ENCODE measurements at regions not wholly inside any gene's neighbourhood (a gene's known extent, or its start where the extent isn't known, plus 50 kb on each side); places are given as distances from the start of the nearest gene placed in this dataset.

- Histone ChIP-seq H3F3A (ENCODE audit: insufficient read depth, low read length, poor library complexity, severe bottlenecking) (no peaks in the 10 kb centered on the region), H3K27me3 (ENCODE audit: insufficient read depth, low read depth, low read length) (no peaks in the 10 kb centered on the region), H3K27ac (ENCODE audit: low read length) (no peak overlapping the region), H3K4me3 (ENCODE audit: low read length) (no peak overlapping the region), H4K20me1 (ENCODE audit: insufficient read depth) (no peaks in the 10 kb centered on the region), H2AFZ (ENCODE audit: low read depth, low read length) (no peak overlapping the region), H3K9me3 (ENCODE audit: low read length) (no peaks in the 10 kb centered on the region), H3K4me2 (ENCODE audit: low read length) (no peak overlapping the region), H3K9me2 (ENCODE audit: insufficient read depth, low read length) (no peaks in the 10 kb centered on the region), H3K36me3 (ENCODE audit: insufficient read depth, low read length) (no peaks in the 10 kb centered on the region), H3K9ac (ENCODE audit: low read length) (no peak overlapping the region), H3K79me2 (replicated peaks; ENCODE audit: insufficient read depth, low read length) (no peaks in the 10 kb centered on the region)
- TF ChIP-seq MXI1 (conservative IDR thresholded peaks at IDR 0.05; ENCODE audit: poor library complexity, severe bottlenecking) (no peak), POLR2AphosphoS5 (IDR thresholded peaks at IDR 0.05) (no peak), EP300 (conservative IDR thresholded peaks at IDR 0.05; ENCODE audit: poor library complexity, severe bottlenecking) (no peak), SMC3 (conservative IDR thresholded peaks at IDR 0.05; ENCODE audit: poor library complexity) (no peak), EZH2 (IDR thresholded peaks at IDR 0.05; ENCODE audit: borderline replicate concordance, insufficient read depth, low read length, poor library complexity, severe bottlenecking) (no peak), CTCF (IDR thresholded peaks at IDR 0.05; ENCODE audit: poor library complexity, severe bottlenecking) (no peak), RAD21 (conservative IDR thresholded peaks at IDR 0.05) (no peak), TAF1 (IDR thresholded peaks at IDR 0.05; ENCODE audit: low read depth) (no peak), REST (IDR thresholded peaks at IDR 0.05; ENCODE audit: borderline replicate concordance) (no peak)
Observed at GRCh38 chr4:13203101-13203500, 281.0 kb downstream of the RAB28 start.

DNA sequence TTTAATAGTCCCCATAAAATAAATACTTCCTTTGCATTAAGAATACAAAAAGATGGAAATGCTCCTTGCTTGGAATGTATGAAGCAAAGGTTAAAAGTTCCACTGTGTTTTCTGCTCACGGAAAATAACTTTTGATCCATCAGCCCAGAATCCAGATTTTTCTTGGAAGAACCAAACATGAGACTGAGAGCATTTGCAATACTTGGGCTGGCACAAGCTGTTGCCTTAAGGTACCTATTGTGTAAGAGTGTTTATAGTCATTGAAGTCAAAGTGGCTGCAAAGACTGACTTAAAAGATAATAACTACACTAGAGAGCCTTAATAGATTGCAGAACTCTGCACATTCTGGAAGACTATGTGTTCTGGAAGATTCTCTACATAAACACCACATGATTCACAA lies 281.4 kb downstream of the RAB28 start:
- H4K20me1 ChIP-seq (ENCODE audit: insufficient read depth) = no peaks in the 10 kb centered on the region
- H3K36me3 ChIP-seq (ENCODE audit: insufficient read depth, low read length) = no peaks in the 10 kb centered on the region
- no peaks in the 10 kb centered on the region for H3K79me2 ChIP-seq (replicated peaks; ENCODE audit: insufficient read depth, low read length)
- H3F3A ChIP-seq (ENCODE audit: insufficient read depth, low read length, poor library complexity, severe bottlenecking) = no peaks in the 10 kb centered on the region
- no peak overlapping the region for H3K4me2 ChIP-seq (ENCODE audit: low read length)
- H3K27ac ChIP-seq (ENCODE audit: low read length) = no peak overlapping the region
- H3K9ac ChIP-seq (ENCODE audit: low read length) = no peak overlapping the region
- no peaks in the 10 kb centered on the region for H3K27me3 ChIP-seq (ENCODE audit: insufficient read depth, low read depth, low read length)
- H3K4me3 ChIP-seq (ENCODE audit: low read length) = no peak overlapping the region
- H2AFZ ChIP-seq (ENCODE audit: low read depth, low read length) = no peak overlapping the region
- H3K9me3 ChIP-seq (ENCODE audit: low read length) = no peaks in the 10 kb centered on the region
- TF ChIP-seq REST (IDR thresholded peaks at IDR 0.05; ENCODE audit: borderline replicate concordance) = no peak
- TF ChIP-seq EP300 (conservative IDR thresholded peaks at IDR 0.05; ENCODE audit: poor library complexity, severe bottlenecking) = no peak
- TF ChIP-seq RAD21 (conservative IDR thresholded peaks at IDR 0.05) = no peak
- TF ChIP-seq MXI1 (conservative IDR thresholded peaks at IDR 0.05; ENCODE audit: poor library complexity, severe bottlenecking) = no peak
- TF ChIP-seq TAF1 (IDR thresholded peaks at IDR 0.05; ENCODE audit: low read depth) = no peak
- no peak for TF ChIP-seq POLR2AphosphoS5 (IDR thresholded peaks at IDR 0.05)
- TF ChIP-seq SMC3 (conservative IDR thresholded peaks at IDR 0.05; ENCODE audit: poor library complexity) = no peak
- TF ChIP-seq EZH2 (IDR thresholded peaks at IDR 0.05; ENCODE audit: borderline replicate concordance, insufficient read depth, low read length, poor library complexity, severe bottlenecking) = no peak
- no peak for TF ChIP-seq CTCF (IDR thresholded peaks at IDR 0.05; ENCODE audit: poor library complexity, severe bottlenecking)
- no peaks in the 10 kb centered on the region for H3K9me2 ChIP-seq (ENCODE audit: insufficient read depth, low read length)
